Thymus (tissue), 11 donors: ENCODE measurements at regions not wholly inside any gene's neighbourhood (a gene's known extent, or its start where the extent isn't known, plus 50 kb on each side); places are given as distances from the start of the nearest gene placed in this dataset.

Experiments used
- DNase-seq, 9 donors: peaks; one replicate each; pipeline ENCODE4 v3.0.0-alpha.2; 2013; ENCODE audit warnings: low spot score in 9 of 9, low read depth in 6 of 9, missing footprints in 1 of 9
- H3K27ac ChIP-seq, 2 donors: one replicate each; pipeline ENCODE4 v1.5.1; 2013; ENCODE audit warnings: control low read depth in 1 of 2, low read depth in 1 of 2, low read length in 1 of 2, mild to moderate bottlenecking in 1 of 2, moderate library complexity in 1 of 2
- H3K27me3 ChIP-seq, 2 donors: one replicate each; pipeline ENCODE4 v1.5.1; 2013; ENCODE audit warnings: low read length in 1 of 2; ENCODE audit not compliant: control insufficient read depth in 2 of 2, insufficient read depth in 1 of 2
- H3K36me3 ChIP-seq, 2 donors: one replicate each; pipeline ENCODE4 v1.5.1; 2013; ENCODE audit warnings: low read length in 1 of 2, mild to moderate bottlenecking in 1 of 2, moderate library complexity in 1 of 2; ENCODE audit not compliant: control insufficient read depth in 2 of 2, insufficient read depth in 2 of 2
- H3K4me1 ChIP-seq, 2 donors: one replicate each; pipeline ENCODE4 v1.5.1; 2013; ENCODE audit warnings: low read length in 2 of 2; ENCODE audit not compliant: control insufficient read depth in 2 of 2, insufficient read depth in 2 of 2
- H3K4me3 ChIP-seq, 2 donors: one replicate each; pipeline ENCODE4 v1.5.1; 2013; ENCODE audit warnings: low read length in 2 of 2, control low read depth in 1 of 2, mild to moderate bottlenecking in 1 of 2
- H3K9me3 ChIP-seq, 2 donors: one replicate each; pipeline ENCODE4 v1.5.1; 2013; ENCODE audit warnings: low read length in 1 of 2, mild to moderate bottlenecking in 1 of 2; ENCODE audit not compliant: control insufficient read depth in 2 of 2, insufficient read depth in 1 of 2
- WGBS: extraction: QIAGEN DNeasy Blood & Tissue Kit; methylation state at CpG from one replicate; pipeline ENCODE4 v1.1.7; 2013; 5-methylcytosine and 5-hydroxymethylcytosine counted together
- donor health status: healthy.

DNA sequence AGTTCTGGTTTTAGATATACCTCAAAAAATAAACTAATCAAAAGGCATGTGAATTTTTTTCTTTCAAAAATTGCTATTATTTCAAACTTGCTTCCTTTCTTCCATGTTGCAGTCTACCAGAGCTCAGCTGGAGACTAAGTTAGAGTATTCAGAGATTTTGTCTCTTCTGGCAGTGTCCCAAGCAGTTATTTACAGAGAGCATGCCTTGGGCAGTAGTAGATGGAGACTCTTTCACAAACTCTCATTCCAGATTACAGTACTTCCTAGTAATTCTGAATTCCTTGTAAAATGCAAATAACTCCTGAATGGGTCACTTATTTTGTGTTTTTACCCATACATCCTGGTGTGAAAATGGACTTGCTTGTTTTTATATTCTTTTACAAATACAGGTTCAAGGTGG lies 703.4 kb downstream of the EPHA7 start:
- no peak overlapping the region for H3K4me3 ChIP-seq
- H3K27ac ChIP-seq, result no peak overlapping the region
- no peaks in the 10 kb centered on the region for H3K36me3 ChIP-seq
- no peaks in the 10 kb centered on the region for H3K27me3 ChIP-seq
- no peak for DNase-seq
- no peaks in the 10 kb centered on the region for H3K4me1 ChIP-seq
- H3K9me3 ChIP-seq, result no peaks in the 10 kb centered on the region

DNA sequence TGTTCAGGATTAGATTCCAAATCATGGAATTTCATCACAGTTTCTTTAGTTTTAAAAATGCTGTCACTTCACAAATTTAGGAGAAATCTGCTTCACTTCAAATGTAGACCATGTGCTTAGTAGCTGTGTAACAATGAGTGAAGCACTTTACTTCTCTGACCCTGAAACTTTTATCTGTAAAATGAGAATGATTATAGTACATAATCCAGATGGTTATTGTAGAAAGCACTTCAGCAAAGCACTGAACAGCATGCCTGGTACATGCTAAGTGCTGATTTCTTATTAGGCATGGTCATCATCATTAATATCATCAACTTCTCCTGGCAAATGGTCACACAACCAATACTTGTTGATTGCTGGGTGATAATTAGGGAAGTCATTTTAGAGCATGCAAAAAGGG lies 705.0 kb downstream of the EPHA7 start:
- no peaks in the 10 kb centered on the region for H3K4me1 ChIP-seq
- no peak overlapping the region for H3K27ac ChIP-seq
- H3K27me3 ChIP-seq, result no peaks in the 10 kb centered on the region
- no peaks in the 10 kb centered on the region for H3K36me3 ChIP-seq
- no peak overlapping the region for H3K4me3 ChIP-seq
- H3K9me3 ChIP-seq, result no peaks in the 10 kb centered on the region
- DNase-seq, result no peak

DNA sequence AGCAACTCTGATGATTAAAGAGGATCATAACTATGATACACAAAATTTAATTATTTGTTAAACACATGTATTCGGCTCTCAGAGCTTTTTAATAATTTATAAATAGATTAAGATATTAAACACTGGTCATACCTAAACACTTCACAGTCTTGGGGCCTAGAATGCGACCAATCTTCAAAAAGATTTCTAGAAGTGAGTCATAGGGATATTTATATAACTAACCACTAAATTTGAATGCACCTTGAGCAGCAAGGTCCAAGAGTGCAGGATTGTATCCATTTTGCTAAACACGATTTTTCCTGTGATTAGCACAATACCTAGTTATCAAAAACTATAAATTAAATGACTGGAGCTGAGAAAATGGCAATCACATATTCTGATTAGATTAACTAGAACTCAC lies 709.3 kb downstream of the EPHA7 start:
- no peaks in the 10 kb centered on the region for H3K27me3 ChIP-seq
- no peak overlapping the region for H3K27ac ChIP-seq
- no peak overlapping the region for H3K4me3 ChIP-seq
- no peaks in the 10 kb centered on the region for H3K36me3 ChIP-seq
- DNase-seq, result no peak
- no peaks in the 10 kb centered on the region for H3K9me3 ChIP-seq
- no peaks in the 10 kb centered on the region for H3K4me1 ChIP-seq
- WGBS, result 69% methylated on average over 3 of the region's 3 CpGs

DNA sequence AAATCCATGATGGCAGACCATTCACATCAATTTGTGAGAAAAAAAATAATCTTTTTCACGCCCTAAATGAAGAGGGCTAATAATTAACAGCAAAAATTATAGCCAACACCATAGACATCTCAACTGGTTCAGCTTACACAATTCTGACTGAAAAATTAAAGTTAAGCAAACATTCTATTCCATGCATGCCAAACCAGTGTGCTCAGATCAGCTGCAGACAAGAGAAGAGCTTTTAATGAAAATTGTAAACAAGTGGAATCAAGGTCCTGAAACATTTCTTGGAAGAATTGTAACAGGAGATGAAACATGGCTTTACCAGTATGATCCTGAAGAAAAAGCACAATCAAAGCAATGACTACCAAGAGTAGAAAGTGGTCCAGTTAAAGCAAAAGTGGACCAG lies 710.4 kb downstream of the EPHA7 start:
- no peaks in the 10 kb centered on the region for H3K4me1 ChIP-seq
- no peak for DNase-seq
- no peaks in the 10 kb centered on the region for H3K27me3 ChIP-seq
- H3K4me3 ChIP-seq, result no peak overlapping the region
- H3K36me3 ChIP-seq, result no peaks in the 10 kb centered on the region
- no peak overlapping the region for H3K27ac ChIP-seq
- no peaks in the 10 kb centered on the region for H3K9me3 ChIP-seq
- 75% methylated on average over 1 of the region's 1 CpG for WGBS

DNA sequence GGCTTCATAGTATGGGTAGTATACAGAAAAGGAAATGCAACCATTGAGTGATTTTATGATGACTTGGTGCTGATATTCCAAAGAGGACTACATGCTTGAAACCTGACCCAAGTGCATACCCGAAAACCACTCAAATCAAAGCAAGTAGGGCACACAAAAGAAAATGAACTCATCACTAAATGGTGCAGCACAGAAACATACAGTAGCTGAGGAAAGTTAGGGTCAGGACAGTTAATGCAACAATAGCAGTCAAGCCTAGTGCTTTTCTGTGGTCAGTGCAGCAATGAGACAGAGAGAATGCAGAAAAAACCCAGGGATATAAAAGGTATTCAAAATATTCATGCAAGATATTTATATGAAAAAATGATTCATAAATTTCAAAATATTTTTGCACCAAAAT lies 711.1 kb downstream of the EPHA7 start:
- DNase-seq, result no peak
- 79% methylated on average over 1 of the region's 1 CpG for WGBS

DNA sequence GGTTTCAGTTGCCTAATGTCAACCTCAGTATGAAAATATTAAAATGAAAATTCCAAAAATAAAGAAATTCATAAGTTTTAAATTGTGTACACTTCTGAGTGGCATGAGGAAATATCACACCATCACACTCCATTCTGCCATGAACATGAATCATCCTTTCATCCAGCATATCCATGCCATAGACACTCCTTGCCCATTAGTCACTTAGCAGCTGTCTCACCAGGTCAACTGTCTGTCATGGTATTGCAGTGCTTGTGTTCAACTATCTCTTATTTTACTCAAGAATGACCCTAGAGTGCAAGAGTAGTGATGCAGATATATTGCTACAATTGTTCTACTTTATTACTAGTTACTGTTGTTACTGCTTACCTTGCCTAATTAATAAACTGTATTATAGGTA lies 712.4 kb downstream of the EPHA7 start:
- Histone ChIP-seq H3K4me3 (no peak overlapping the region), H3K36me3 (no peaks in the 10 kb centered on the region), H3K4me1 (no peaks in the 10 kb centered on the region), H3K27ac (no peak overlapping the region), H3K9me3 (no peaks in the 10 kb centered on the region), H3K27me3 (no peaks in the 10 kb centered on the region)
- no peak for DNase-seq

More for the DNA sequence above, 711.1 kb downstream of the EPHA7 start:
- H3K4me3 ChIP-seq, result no peak overlapping the region
- H3K36me3 ChIP-seq, result no peaks in the 10 kb centered on the region
- H3K27me3 ChIP-seq, result no peaks in the 10 kb centered on the region
- no peak overlapping the region for H3K27ac ChIP-seq
- H3K9me3 ChIP-seq, result no peaks in the 10 kb centered on the region
- H3K4me1 ChIP-seq, result no peaks in the 10 kb centered on the region

DNA sequence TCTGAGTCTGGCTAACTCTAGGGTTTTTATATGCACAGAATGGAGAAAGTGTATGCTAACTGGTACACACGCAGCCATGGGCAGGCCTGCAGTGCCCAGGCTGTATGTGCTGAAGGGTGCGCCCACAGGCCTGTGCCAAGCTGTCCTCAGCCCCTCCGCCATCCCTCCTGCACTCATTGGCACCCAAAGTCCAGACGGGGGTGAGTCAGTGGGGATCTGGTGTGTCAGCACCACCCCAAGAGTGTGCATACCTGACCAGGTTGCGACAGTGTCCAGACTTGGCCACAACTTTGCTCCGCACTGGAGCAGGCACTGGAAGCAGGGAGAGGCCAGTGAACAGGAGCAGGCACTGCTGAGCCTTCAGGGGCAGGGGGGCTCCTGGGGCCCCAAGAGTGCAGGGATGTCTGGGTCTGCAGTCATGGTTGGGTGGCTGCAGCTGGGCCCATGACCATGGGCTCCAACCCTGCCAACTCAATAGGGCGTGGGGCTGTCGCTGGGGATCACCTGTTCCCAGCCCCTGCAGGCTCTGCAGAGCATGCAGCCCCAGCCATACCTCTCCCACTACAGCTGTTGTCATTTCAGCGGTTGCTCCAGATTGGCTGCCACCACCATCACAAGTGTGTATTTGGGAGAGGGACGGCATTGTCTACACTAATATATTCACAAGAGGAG lies 717.8 kb downstream of the EPHA7 start:
- no peak overlapping the region for H3K27ac ChIP-seq
- no peaks in the 10 kb centered on the region for H3K4me1 ChIP-seq
- H3K9me3 ChIP-seq, result no peaks in the 10 kb centered on the region
- DNase-seq, result no peak
- H3K4me3 ChIP-seq, result no peak overlapping the region
- no peaks in the 10 kb centered on the region for H3K36me3 ChIP-seq
- WGBS, result 96% methylated on average over 10 of the region's 10 CpGs
- no peaks in the 10 kb centered on the region for H3K27me3 ChIP-seq

DNA sequence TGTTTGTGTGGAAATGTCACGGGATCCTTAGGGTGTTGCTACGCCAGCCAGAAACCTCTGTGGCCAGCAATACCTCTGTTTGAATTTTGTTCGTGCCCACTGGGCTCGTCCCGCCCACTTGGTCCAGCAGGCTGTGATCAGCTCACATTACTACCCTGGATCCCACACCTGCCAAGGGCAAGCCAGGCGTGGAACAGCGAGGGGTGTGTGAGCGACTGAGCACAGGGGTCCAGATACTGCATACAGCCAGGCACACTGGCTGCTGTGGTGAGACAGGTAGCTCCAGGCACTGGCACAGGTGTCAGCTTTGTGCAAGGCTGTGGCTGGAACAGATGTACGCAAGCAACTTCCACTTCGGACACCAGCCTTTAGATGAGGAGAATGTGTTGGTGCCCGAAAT lies 718.9 kb downstream of the EPHA7 start:
- no peaks in the 10 kb centered on the region for H3K4me1 ChIP-seq
- WGBS, result 95% methylated on average over 11 of the region's 11 CpGs
- no peak overlapping the region for H3K27ac ChIP-seq
- H3K27me3 ChIP-seq, result no peaks in the 10 kb centered on the region
- no peak for DNase-seq
- H3K4me3 ChIP-seq, result no peak overlapping the region
- no peaks in the 10 kb centered on the region for H3K36me3 ChIP-seq
- H3K9me3 ChIP-seq, result no peaks in the 10 kb centered on the region

DNA sequence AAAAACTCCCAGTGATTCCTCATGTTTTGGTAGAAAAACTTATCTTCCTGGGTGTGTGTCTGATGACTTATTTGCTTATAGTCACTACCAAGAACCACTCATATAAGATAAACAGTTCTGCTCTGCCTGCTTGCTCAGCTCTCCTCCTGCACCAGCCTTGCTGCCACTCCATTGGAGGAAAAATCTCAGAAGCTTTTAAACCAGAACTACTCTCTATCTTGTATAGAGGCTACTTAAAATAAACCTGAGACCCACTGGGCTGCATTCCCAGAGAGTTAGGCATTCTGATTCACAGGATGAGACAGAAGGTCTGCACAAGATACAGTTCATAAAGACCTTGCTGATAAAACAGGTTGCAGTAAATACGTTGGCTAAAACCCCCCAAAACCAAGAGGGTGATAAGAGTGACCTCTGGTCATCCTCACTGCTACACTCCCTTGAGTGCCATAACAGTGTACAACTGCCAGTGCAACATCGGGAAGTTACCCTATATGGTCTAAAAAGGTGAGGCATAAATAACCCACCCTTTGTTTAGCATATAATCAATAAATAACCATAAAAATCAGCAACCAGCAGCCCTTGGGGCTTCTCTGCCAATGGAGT lies 728.3 kb downstream of the EPHA7 start:
- H3K36me3 ChIP-seq, result no peaks in the 10 kb centered on the region
- no peaks in the 10 kb centered on the region for H3K9me3 ChIP-seq
- H3K27me3 ChIP-seq, result no peaks in the 10 kb centered on the region
- no peak overlapping the region for H3K4me3 ChIP-seq
- no peak for DNase-seq
- no peaks in the 10 kb centered on the region for H3K4me1 ChIP-seq
- H3K27ac ChIP-seq, result no peak overlapping the region
- WGBS, result 86% methylated on average over 2 of the region's 2 CpGs
